ENCODE measurements at regions not wholly inside any gene's neighbourhood (a gene's known extent, or its start where the extent isn't known, plus 50 kb on each side); places are given as distances from the start of the nearest gene placed in this dataset.

DNA sequence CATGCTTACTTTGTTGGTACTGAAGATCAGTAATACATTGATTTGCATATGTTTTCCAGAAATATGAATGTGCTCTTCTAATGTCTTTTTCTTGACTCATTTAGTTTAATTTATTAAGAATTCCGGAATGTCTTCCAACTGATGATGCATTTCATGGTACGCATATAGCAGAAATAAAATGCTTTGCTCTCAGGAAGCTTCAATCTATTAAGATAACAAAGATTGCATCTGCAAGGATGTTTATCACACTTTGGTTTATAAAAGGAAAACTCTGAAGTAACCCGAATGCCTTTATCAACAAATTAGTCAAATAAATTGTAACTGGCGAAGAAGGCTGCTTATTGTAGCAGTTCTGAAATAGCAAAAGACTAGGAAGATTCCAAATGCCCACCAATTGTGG, 166.4 kb upstream of the LMNTD1 start:
- Histone ChIP-seq H3K79me2 (ENCODE audit: insufficient read depth, low read length) (no peaks in the 10 kb centered on the region), H4K8ac (replicated peaks; ENCODE audit: insufficient read length, low read depth, low read length) (no peak overlapping the region), H2BK20ac (ENCODE audit: low read depth, low read length, poor library complexity, severe bottlenecking) (no peak overlapping the region), H4K91ac (ENCODE audit: insufficient read length, low read depth, low read length) (no peak overlapping the region), H3T11ph (ENCODE audit: low read length) (no peak overlapping the region), H3K18ac (ENCODE audit: insufficient read length, low read depth, low read length) (no peak overlapping the region), H2BK5ac (ENCODE audit: insufficient read length, low read length) (no peak overlapping the region), H3K14ac (ENCODE audit: insufficient read depth, low read length) (no peak overlapping the region), H2BK15ac (ENCODE audit: low read depth, low read length) (no peak overlapping the region), H2BK12ac (ENCODE audit: insufficient read length, low read depth, low read length) (no peak overlapping the region), H4K5ac (ENCODE audit: insufficient read length, low read depth, low read length) (no peak overlapping the region), H3K9me3 (ENCODE audit: control insufficient read depth, low read depth, low read length) (no peaks in the 10 kb centered on the region), H3K27me3 (ENCODE audit: insufficient read depth, low read length) (no peaks in the 10 kb centered on the region), H2BK120ac (ENCODE audit: low read depth, low read length, poor library complexity, severe bottlenecking) (no peak overlapping the region), H2AK5ac (ENCODE audit: insufficient read length, low read length) (no peak overlapping the region), H3K79me1 (ENCODE audit: insufficient read depth, low read depth, low read length, poor library complexity, severe bottlenecking) (no peaks in the 10 kb centered on the region), H3K9ac (ENCODE audit: extremely low read depth, insufficient read length, low read length) (no peak overlapping the region), H3K4ac (ENCODE audit: low read depth, low read length) (no peak overlapping the region), H3K4me2 (ENCODE audit: insufficient read depth, insufficient read length, low read length) (no peak overlapping the region), H2AFZ (ENCODE audit: low read length) (no peak overlapping the region), H4K20me1 (ENCODE audit: control insufficient read depth, insufficient read depth, insufficient read length) (no peaks in the 10 kb centered on the region), H3K56ac (ENCODE audit: insufficient read length, low read depth, low read length) (no peak overlapping the region), H3K23ac (ENCODE audit: insufficient read length, low read depth, low read length) (no peak overlapping the region), H3K23me2 (ENCODE audit: insufficient read length, low read depth, low read length, poor library complexity, severe bottlenecking) (no peaks in the 10 kb centered on the region), H3K27ac (ENCODE audit: insufficient read length, low read depth, low read length) (no peak overlapping the region), H3K4me1 (ENCODE audit: insufficient read depth, low read length) (no peaks in the 10 kb centered on the region)
- Mint-ChIP-seq H3K4me3 (no peak overlapping the region), H3K4me1 (peaks cover 0 to 5% of the 10 kb centered on the region in 2 experiments; a peak in 1 of 4 replicates), H3K27ac (no peak overlapping the region), H3K36me3 (ENCODE audit: insufficient read depth in 1 of 3, low read depth in 3 of 3) (no peaks in the 10 kb centered on the region), H3K27me3 (ENCODE audit: low read depth) (no peaks in the 10 kb centered on the region), H3K9me3 (no peaks in the 10 kb centered on the region)
- no CpG with 5 or more reads among the region's 4 CpGs for WGBS (ENCODE audit: extremely low coverage, insufficient read length, low lambda C conversion rate)
- DNase-seq: no peak
- TF ChIP-seq CTCF (conservative IDR thresholded peaks at IDR 0.05): no peak
